HG03354 (cell line): ENCODE measurements at regions not wholly inside any gene's neighbourhood (a gene's known extent, or its start where the extent isn't known, plus 50 kb on each side); places are given as distances from the start of the nearest gene placed in this dataset.

ENCODE experiments used
- ATAC-seq: cut with Tn5 transposase; IDR thresholded peaks from one replicate; pipeline ENCODE4 v1.9.1; 2021; ENCODE audit warnings: mild to moderate bottlenecking; ENCODE audit not compliant: unreplicated experiment, poor library complexity, severe bottlenecking

DNA sequence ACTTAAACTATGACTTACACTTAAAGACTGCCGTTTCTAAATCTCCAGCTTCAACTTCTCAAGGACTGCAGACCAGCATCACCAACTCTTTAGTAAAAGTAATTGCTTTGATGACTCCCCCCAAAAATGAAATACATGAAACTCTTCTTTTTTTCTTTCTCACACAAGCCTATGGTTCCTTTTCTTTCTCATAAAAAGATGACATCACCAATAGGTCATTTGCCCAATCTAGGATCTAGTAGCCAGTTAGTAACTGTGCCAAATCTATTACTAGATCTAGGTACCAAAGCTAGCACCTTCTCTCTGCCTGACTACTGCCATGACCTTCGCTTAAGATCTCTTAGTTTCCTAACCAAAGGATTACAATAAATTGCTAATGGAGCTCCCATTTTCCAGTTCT lies 1266.0 kb upstream of the ADGRL4 start:
- no peak for ATAC-seq

DNA sequence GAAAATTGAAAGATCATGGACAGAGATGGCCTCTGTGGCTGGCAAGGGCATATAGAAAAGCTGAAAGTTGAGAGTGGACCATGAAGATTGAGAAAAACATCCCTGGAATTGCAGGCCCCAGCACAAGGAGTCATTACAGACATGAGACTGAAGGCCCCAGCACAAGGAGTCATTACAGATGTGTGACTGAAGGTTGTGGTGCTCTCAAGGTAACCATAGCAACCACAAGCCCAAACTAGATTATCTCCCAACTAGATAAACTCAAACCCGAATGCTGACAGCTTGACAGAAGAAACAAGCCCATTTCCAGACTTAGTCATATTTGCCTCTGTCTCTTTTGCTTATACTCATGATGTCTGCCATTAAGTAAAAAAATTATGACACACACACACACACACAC lies 1252.1 kb upstream of the ADGRL4 start:
- ATAC-seq, result no peak

- no peak for ATAC-seq
Observed at GRCh38 chr1:80251591-80251990, 1245.1 kb upstream of the ADGRL4 start.

DNA sequence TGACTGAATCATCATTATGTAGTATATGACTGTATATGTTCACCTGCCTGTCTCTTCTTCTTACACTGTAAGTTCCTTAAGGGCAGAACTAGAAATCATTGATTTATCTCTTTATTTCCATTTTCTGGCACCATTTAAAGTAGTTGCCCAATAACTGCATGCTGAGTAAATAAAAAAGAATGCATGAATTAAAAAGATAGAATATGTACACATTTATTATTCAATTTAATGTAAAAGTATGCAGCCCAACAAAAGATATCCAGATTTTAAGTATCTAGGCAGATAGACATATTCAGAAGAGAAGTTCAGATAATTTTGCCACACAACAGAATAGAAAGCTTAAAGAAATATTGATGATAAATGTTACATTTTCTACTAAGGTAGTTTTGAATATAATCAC lies 1244.6 kb upstream of the ADGRL4 start:
- ATAC-seq, result no peak

DNA sequence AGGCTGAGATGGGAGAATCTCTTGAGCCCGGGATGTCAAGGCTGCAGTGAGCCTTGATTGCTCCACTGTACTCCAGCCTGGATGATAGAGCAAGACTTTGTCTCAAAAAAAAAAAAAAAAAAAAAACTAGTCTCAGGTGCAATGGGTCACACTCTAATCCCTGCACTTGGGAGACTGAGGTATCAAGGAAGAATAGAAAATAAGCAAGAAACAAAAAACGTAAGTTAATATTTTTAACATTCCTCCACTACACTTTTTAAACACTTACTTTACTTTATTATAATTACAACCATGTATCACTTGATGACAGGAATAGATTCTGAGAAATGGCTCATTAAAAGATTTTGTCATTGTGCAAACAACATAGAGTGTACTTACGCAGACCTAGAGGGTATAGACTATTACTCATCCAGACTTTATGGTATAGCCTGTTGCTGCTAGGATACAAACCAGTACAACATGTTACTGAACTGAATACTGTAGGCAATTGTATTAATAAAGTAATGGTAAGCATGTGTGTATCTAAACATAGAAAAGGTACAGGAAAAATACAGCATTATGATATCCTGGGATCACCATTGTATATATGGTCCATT lies 1244.1 kb upstream of the ADGRL4 start:
- no peak for ATAC-seq

- no peak for ATAC-seq
Observed at GRCh38 chr1:80249699-80250098, 1243.2 kb upstream of the ADGRL4 start.

DNA sequence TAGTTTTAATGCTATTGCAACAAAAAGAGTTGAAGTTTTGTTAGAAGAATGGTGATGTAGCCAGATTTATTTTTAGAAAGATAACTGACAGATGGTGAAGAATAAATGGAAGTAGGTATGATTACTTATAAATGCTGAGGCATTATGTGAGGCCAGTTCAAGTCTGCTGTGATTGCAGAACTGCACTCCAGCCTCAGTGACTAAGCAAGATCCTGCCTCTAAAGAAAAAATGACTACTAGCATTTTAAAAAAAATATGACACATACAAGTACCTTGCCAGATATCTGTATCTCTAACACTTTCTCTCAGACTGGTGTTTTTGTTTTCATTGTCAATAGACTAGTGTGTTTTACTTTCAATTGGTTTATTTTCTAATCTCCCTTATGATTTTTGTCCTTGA lies 1242.4 kb upstream of the ADGRL4 start:
- ATAC-seq, result no peak

DNA sequence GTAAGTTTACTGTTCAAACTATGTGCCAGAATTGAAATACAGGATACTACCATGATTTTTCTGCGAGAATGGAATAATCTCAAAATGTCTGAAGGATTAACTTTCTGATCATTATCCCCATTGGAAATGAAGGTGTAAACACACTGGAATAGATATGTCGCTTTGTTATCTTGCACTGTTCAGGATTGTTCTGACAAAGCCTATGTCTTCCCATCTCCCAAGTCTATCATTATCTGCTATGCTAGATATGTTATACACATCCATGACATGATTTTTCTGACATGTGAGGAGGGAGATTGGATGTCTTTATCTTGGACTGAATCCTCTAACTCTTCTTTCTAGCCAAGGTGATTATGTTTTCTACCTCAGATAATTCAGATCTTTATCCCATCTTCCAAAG lies 1239.3 kb upstream of the ADGRL4 start:
- ATAC-seq, result no peak

DNA sequence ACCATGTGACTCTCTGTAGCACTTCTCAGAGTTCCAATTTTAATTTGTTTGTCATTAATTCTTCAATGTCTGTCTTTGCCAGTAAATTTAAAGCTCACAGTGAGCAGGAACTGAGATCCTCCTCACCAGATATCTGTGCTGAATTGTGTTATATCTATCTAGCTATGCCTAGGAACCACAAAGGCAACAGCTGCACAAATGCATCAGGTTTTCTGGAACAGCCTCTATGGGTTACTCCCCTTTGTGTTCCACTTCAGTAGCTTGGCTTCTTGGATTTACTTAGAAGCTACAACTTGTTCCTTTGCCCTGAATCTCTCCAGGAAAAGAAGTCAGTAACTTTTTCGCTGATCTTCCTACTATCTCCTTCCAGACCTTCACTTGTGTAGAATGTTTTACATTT lies 1237.8 kb upstream of the ADGRL4 start:
- ATAC-seq, result no peak

GRCh38 chr1:80241566-80241965 lies 1235.0 kb upstream of the ADGRL4 start:
- ATAC-seq, result no peak

DNA sequence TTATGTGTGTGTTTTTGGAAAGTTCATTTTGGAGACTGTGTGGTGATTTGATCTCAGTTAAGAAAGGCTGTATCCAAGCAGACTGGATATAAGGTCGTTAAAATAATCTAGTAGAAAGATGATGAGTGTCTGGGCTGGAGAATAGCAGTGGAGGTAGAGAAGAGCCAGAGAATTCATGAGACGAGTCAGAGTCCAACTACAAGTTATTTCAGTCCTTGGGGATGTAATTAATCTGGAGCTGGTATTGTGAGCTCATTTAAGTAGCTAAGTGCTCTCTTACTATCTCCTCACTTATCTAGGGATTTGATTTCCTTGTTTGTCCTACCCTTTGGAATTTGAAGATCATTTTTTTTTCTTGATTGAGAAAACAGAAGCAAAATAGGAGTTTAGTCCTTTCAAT lies 1219.0 kb upstream of the ADGRL4 start:
- no peak for ATAC-seq

- ATAC-seq, result no peak
Observed at GRCh38 chr1:80221319-80221718, 1214.8 kb upstream of the ADGRL4 start.

DNA sequence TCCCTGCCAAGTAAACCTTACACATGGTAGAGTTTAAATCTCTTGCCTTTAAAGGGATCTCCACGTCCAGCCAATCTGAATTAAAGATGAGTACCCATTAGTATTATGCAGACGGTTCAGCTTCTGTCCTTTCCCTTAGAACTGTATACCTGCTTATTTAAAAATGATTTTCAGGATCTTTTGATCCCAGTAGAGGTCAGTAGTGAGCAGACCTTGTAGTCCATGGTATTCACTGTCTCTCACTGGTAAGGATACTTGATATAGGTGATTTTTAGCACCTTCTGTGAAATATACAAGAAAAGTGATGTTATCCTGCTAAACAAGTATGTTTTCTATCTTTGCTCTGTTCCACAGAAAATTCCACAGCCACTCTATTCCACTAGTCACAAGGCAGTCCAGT lies 1211.6 kb upstream of the ADGRL4 start:
- ATAC-seq, result peak; percentile 81

DNA sequence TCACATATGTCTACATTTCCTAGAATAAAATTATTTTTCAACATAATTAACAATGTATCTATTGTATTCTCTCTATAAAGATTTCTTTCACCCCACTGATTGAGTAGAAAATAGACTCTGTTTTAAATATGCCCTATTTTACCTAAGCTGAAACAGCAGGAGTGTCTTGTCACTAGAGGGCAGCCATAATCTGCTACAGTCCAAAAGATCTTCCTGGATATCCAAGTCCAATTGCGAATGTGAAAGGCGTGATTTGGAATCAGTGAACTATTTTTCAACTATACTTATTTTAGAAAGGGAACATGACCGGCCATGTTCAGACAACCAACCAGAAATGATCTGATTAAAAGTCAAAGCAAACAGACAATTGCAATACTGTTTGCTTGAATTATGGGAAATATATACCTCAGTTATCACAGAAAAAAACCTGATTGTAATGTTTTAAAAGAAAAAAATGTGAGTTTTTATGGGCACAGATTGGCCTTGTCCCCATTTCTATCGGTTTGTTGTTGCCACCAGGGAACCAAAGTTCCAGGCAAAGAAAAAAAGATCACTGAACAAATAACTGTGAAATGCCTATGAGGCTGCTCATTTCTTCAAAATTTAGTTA lies 1211.0 kb upstream of the ADGRL4 start:
- no peak for ATAC-seq

- no peak for ATAC-seq
Observed at GRCh38 chr1:80214888-80215540, 1208.5 kb upstream of the ADGRL4 start.

DNA sequence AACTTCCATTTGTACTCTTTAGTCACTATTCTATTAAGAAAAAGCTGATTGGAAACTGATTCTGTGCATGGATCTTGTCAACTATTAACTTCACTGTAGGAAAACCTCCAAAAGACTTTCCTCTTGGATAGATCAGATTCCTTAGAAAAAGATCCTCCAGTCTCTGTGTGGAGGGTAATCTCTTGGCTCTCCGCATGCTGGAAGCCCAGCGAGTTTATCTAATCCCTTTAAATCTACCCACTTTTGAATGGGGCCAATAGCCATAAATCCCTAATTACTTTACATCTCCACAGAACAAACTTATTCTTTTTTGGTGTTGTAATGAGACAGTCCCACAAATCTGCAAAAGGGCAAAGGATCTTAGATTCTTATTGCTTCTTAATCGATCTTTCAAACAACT lies 1206.4 kb upstream of the ADGRL4 start:
- ATAC-seq, result no peak

GRCh38 chr1:80211691-80212380 lies 1205.3 kb upstream of the ADGRL4 start:
- no peak for ATAC-seq

- no peak for ATAC-seq
Observed at GRCh38 chr1:80202118-80202517, 1195.6 kb upstream of the ADGRL4 start.

- ATAC-seq, result no peak
Observed at GRCh38 chr1:80194221-80194620, 1187.7 kb upstream of the ADGRL4 start.

GRCh38 chr1:80181418-80181817 lies 1174.9 kb upstream of the ADGRL4 start:
- ATAC-seq, result no peak

DNA sequence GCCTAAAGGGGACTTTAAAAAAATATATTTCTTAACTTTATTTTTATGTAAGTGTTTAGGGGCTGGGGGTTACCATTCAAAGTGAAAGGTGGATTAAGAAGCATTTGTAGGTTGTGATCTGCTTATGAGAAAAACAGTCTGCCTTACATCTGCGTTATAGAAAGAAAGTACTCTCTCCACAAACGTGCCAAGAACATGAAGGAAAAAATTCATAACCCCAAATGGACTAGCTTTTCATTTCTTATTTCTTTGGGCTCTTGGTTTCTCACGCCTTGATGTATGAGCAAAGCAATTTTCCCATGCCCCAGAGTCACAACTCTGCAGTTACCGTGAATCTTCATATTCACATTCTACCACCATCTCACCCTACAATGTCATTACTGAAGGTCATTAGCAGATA lies 1165.1 kb upstream of the ADGRL4 start:
- no peak for ATAC-seq
